CD1c-positive myeloid dendritic cell (primary cell): ENCODE measurements at regions not wholly inside any gene's neighbourhood (a gene's known extent, or its start where the extent isn't known, plus 50 kb on each side); places are given as distances from the start of the nearest gene placed in this dataset.

ENCODE experiments used
- DNase-seq: peaks from one replicate; pipeline ENCODE4 v3.0.0-alpha.2; 2016; ENCODE audit errors: extremely low spot score

DNA sequence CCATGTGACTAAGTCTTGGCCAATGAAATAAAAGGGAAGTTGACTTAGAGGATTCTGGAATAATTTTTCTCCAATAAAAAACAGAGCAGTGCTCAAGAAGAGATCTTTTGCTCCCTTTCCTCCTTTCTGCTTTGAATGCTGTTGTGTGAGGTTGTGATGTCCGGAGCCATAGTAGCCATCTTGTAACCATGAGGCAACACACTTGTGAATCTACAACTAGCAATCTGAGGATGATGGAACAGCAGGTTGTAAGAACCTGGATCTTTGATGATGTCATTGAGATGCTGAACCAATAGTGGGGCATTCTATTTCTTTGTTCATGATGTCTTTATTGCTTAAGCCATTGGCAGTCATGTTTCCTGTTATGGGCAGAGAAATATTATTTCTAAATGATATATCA lies 230.0 kb upstream of the SRRM4 start:
- no peak for DNase-seq

DNA sequence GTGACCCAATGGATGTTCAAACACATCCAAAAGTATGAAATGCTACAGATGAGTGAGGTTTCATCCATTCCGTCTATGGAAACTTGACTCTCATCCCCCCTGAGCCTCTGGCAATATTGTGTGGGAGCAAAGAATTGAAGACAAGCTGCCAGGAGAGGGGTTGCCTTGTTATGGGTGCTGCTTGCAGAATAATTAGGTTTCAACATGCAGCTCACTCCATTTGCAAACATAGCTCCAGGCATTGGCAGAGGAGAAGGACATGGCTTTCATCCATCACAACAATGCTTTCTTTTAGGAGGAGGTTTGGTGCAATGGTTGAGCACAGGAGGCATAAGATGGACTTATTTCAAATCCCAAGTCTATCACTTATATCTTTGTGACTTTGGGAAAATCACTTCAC lies 220.7 kb upstream of the SRRM4 start:
- no peak for DNase-seq

- no peak for DNase-seq
Observed at GRCh38 chr12:118763234-118763633, 218.1 kb upstream of the SRRM4 start.

DNA sequence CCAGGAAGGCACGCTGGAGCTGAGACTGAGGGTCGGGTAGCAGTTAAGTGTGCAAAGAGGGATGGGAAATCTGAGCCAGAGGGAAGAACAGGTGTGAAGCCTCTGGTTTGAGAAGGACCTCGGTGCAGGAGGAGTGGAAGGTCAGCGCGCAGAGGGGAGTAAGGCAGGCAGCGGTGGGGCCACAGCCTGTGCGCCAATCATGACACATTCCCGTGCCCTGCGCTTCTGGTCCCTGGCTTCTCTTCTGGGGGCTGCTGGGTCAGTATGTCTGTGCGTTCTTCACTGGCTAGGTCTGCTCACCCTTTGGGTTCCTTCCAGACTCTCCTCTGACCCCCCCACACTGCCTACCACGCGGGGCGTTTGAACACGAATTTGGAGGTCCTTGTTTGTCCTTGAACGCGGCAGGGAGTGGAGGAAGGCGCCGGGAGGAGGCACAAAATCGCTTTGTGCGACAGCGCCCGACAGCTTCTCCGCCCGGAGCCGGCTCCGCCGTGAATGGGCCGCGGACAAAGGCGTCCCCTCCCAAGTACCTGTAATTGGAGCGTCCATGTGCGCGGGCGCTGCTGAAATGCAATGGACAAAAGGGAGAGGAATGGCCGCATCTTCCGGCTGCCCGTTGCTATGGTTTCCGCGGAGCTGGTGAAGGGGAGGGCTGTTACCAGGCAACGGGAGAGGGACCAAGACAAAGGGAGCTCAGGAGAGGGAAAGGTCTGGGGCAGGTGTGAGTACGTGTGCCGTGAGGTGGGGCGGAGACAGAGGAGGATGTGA lies 207.2 kb upstream of the SRRM4 start:
- no peak for DNase-seq

GRCh38 chr12:118777504-118777903 lies 203.8 kb upstream of the SRRM4 start:
- no peak for DNase-seq

GRCh38 chr12:118778077-118778476 lies 203.3 kb upstream of the SRRM4 start:
- DNase-seq, result no peak

GRCh38 chr12:118780939-118781338 lies 200.4 kb upstream of the SRRM4 start:
- no peak for DNase-seq

- no peak for DNase-seq
Observed at GRCh38 chr12:118781692-118782091, 199.6 kb upstream of the SRRM4 start.

- no peak for DNase-seq
Observed at GRCh38 chr12:118783703-118784102, 197.6 kb upstream of the SRRM4 start.

- DNase-seq, result no peak
Observed at GRCh38 chr12:118790578-118790977, 190.8 kb upstream of the SRRM4 start.

GRCh38 chr12:118813778-118814357 lies 167.5 kb upstream of the SRRM4 start:
- DNase-seq, result no peak

- no peak for DNase-seq
Observed at GRCh38 chr12:118816296-118816695, 165.0 kb upstream of the SRRM4 start.

DNA sequence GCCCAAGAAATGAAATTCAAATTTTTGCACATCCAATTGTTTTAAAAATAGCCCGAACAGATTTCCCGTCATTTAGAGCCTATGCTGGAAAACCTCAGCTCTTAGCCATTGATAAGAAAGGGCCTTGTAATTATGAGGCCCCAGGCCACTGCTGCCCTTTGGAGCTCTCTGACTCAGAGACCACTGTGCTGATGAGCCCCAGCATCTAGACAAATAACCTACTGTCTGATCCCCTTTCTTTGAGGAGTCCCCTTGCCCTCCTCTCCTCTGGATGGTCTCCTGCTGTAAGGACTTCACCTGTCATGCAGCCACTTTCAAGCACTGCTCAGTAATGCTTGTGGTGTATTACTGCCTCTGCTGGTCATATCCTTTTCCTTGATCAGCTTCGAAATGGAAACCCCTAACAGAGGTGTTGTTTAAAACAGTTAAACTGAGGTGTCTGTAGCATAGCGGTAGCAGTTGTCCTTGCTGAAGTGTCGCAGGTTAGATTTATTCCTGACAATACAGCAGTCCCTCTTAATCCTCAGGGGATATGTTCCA lies 159.9 kb upstream of the SRRM4 start:
- no peak for DNase-seq

- no peak for DNase-seq
Observed at GRCh38 chr12:118822512-118822911, 158.8 kb upstream of the SRRM4 start.

- no peak for DNase-seq
Observed at GRCh38 chr12:118827047-118827446, 154.3 kb upstream of the SRRM4 start.

DNA sequence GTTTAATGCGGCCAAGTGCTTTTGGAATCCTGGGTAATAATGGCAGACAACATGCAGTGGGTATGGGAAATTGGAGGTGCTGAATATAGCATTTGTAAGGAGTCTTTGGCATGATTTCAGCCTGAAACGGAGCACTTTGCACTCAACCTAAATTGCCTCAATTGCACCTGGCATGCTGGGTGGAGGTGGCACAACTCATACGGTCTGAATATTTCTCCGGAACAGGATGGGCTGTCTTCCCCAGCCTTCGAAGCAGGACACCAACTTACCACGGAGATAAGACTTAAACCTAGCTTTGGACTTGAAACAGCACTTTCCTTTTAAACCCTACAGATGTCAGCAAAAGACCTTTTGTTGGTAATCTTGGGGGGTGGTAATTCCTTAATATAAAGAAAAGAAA lies 153.7 kb upstream of the SRRM4 start:
- DNase-seq, result no peak

DNA sequence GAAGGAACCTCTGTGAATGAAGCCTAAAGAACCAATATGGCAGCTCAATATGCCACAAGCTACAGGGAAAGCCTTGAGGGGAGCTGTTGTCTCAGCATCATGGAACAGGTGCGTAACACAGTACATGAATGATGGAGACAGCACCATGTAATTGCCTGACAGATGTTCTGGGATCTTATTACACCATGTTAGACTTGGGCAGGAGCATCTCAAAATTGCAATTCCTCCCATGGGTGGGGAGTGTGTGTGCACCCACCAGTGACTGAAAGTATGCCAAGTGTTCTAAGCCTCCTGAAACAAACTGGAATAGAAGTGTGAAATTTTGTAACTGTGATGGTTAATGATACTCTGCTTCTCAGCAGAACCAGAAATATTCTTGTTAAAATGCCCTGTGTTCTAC lies 151.0 kb upstream of the SRRM4 start:
- no peak for DNase-seq

DNA sequence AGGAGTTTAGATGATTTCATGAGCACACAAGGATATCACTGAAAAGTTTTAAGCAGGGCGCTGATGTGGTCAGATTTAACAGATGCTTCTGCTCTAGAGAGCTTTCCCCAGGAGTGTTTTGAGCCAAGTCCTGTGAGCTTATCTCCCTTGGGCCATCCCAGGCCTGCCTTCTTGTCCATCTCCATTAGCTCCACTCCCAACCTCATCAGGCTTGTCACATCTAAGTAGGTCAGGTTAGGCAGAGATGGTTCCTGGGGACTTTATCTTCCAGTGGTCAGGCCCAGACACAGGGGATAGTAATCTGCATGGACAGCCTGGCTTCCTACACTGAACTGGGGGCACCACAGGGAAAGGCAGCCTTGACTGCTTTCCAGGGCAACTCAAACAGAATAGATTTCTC lies 145.4 kb upstream of the SRRM4 start:
- no peak for DNase-seq

GRCh38 chr12:118840399-118840798 lies 140.9 kb upstream of the SRRM4 start:
- DNase-seq, result no peak

GRCh38 chr12:118840878-118841277 lies 140.5 kb upstream of the SRRM4 start:
- DNase-seq, result no peak

DNA sequence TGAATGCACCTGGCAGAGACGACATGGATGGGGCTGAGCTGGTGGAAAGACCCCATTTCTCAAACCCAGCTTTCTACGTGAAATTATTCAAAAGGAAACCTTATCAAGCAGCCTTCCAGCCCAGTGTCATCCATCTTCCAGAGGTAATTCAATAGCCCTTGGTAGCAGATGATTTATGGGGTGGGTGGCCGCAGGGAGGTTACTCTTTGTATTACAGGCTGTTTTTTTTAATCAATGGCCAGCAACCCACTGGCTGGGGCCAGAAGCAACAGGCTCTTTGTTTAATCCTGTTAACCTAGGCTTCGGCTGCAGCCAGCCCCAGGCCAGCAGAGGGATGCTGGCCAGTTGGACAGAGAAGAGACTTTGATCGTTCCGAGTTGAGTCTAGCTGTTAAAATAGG lies 139.8 kb upstream of the SRRM4 start:
- no peak for DNase-seq

DNA sequence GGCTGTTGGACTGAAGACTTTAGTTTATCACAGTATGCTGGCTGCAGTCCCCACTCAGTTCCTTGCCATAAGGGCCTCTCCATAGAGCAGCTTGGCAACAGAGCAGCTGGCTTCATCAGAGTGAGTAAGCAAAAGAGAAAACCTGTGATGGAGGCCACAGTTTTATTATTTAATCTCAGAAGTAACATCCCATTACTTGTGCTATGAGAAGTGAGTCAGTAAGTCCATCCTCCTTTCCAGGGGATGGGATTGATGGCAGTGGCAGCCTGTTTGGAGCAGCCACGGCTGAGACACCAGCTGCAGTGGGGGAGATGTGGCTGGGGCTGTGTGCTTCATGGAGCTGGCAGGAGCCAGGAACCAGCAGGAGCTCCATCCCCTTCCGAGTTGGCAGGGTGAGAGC lies 138.5 kb upstream of the SRRM4 start:
- DNase-seq, result no peak

DNA sequence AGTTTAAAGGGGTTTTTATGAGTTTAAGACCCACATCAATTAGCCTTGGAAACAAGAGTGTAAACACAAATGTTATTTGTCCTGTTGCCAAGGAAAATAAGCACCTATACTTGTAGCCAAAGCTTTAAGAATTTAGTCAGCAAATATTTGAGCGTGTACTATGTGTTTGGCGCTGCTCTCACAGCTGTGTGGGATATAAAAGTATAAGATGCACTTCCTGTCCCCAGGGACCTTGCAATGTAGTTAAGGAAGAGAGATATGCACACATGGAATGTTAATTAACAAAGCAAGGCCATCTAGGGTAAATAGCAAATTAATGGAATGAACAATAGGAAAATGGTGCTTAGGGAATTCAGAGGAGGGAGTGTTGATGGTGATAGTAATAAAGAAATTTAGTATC lies 134.9 kb upstream of the SRRM4 start:
- no peak for DNase-seq
